GM12872 (cell line): ENCODE measurements at regions not wholly inside any gene's neighbourhood (a gene's known extent, or its start where the extent isn't known, plus 50 kb on each side); places are given as distances from the start of the nearest gene placed in this dataset.

ENCODE experiments used
- CTCF ChIP-seq: IDR thresholded peaks from 3 replicates; pipeline ENCODE4 v1.5.1; 2011; ENCODE audit warnings: low read depth, mild to moderate bottlenecking, low read length, moderate library complexity; ENCODE audit not compliant: insufficient read depth

GRCh38 chr6:126945150-126945685 lies 173.3 kb upstream of the RSPO3 start:
- no peak for TF ChIP-seq CTCF

- no peak for TF ChIP-seq CTCF
Observed at GRCh38 chr6:126945812-126946360, 172.6 kb upstream of the RSPO3 start.

- no peak for TF ChIP-seq CTCF
Observed at GRCh38 chr6:126947070-126947469, 171.4 kb upstream of the RSPO3 start.

- no peak for TF ChIP-seq CTCF
Observed at GRCh38 chr6:126949786-126950185, 168.7 kb upstream of the RSPO3 start.

- TF ChIP-seq CTCF = no peak
Observed at GRCh38 chr6:126955621-126956020, 162.8 kb upstream of the RSPO3 start.

GRCh38 chr6:126957721-126958120 lies 160.8 kb upstream of the RSPO3 start:
- TF ChIP-seq CTCF = no peak

- TF ChIP-seq CTCF = no peak
Observed at GRCh38 chr6:126959765-126960164, 158.7 kb upstream of the RSPO3 start.
